HFF-Myc (cell line): ENCODE measurements at regions not wholly inside any gene's neighbourhood (a gene's known extent, or its start where the extent isn't known, plus 50 kb on each side); places are given as distances from the start of the nearest gene placed in this dataset.

Source experiments
- DNase-seq: peaks from one replicate; pipeline ENCODE4 v3.0.0-alpha.2; 2011; ENCODE audit warnings: low read depth; ENCODE audit errors: extremely low read depth
- H3K4me3 ChIP-seq: replicated peaks from 2 replicates; pipeline ENCODE4 v1.5.1; 2011; ENCODE audit warnings: low read depth, mild to moderate bottlenecking, control low read depth, low read length
- CTCF ChIP-seq: IDR thresholded peaks from 2 replicates; pipeline ENCODE4 v1.5.1; 2012; ENCODE audit warnings: mild to moderate bottlenecking, low read depth, low read length, control low read depth; ENCODE audit errors: missing control alignments

- DNase-seq: no peak
- no peak overlapping the region for H3K4me3 ChIP-seq
- TF ChIP-seq CTCF: no peak
Measured at GRCh38 chr10:31731711-31732110, 196.9 kb downstream of the ARHGAP12 start.

- TF ChIP-seq CTCF: no peak
- no peak for DNase-seq
- H3K4me3 ChIP-seq: no peak overlapping the region
Measured at GRCh38 chr10:31730776-31731175, 197.9 kb downstream of the ARHGAP12 start.

- no peak overlapping the region for H3K4me3 ChIP-seq
- no peak for TF ChIP-seq CTCF
- DNase-seq: no peak
Measured at GRCh38 chr10:31728698-31729224, 199.9 kb downstream of the ARHGAP12 start.

- H3K4me3 ChIP-seq: no peak overlapping the region
- DNase-seq: no peak
- no peak for TF ChIP-seq CTCF
Measured at GRCh38 chr10:31725436-31725835, 203.2 kb downstream of the ARHGAP12 start.

GRCh38 chr10:31724296-31724695, 204.3 kb downstream of the ARHGAP12 start:
- H3K4me3 ChIP-seq: no peak overlapping the region
- DNase-seq: no peak
- TF ChIP-seq CTCF: no peak

GRCh38 chr10:31723106-31723750, 205.4 kb downstream of the ARHGAP12 start:
- no peak overlapping the region for H3K4me3 ChIP-seq
- no peak for DNase-seq
- no peak for TF ChIP-seq CTCF

GRCh38 chr10:31721096-31721495, 207.5 kb downstream of the ARHGAP12 start:
- no peak for TF ChIP-seq CTCF
- no peak for DNase-seq
- no peak overlapping the region for H3K4me3 ChIP-seq
